ENCODE measurements at regions not wholly inside any gene's neighbourhood (a gene's known extent, or its start where the extent isn't known, plus 50 kb on each side); places are given as distances from the start of the nearest gene placed in this dataset.
A peak's percentile ranks its signal among the peaks of the same experiment; 100 is the strongest.

- intact Hi-C loops (cut with DNase I) = no loop called here
- no peak for ATAC-seq
- H3K4me1 ChIP-seq = peaks cover 14% of the 10 kb centered on the region
- no peaks in the 10 kb centered on the region for H3K27me3 ChIP-seq (ENCODE audit: low read depth)
- no peak overlapping the region for H3K27ac ChIP-seq
- H3K4me3 ChIP-seq = no peak overlapping the region
- H3K36me3 ChIP-seq = no peaks in the 10 kb centered on the region
- H3K9me3 ChIP-seq = no peaks in the 10 kb centered on the region
- TF ChIP-seq CTCF (IDR thresholded peaks at IDR 0.05) = no peak
- DNase-seq = no peak
Measured at GRCh38 chr1:87178441-87178840, 150.2 kb upstream of the LMO4 start.

DNA sequence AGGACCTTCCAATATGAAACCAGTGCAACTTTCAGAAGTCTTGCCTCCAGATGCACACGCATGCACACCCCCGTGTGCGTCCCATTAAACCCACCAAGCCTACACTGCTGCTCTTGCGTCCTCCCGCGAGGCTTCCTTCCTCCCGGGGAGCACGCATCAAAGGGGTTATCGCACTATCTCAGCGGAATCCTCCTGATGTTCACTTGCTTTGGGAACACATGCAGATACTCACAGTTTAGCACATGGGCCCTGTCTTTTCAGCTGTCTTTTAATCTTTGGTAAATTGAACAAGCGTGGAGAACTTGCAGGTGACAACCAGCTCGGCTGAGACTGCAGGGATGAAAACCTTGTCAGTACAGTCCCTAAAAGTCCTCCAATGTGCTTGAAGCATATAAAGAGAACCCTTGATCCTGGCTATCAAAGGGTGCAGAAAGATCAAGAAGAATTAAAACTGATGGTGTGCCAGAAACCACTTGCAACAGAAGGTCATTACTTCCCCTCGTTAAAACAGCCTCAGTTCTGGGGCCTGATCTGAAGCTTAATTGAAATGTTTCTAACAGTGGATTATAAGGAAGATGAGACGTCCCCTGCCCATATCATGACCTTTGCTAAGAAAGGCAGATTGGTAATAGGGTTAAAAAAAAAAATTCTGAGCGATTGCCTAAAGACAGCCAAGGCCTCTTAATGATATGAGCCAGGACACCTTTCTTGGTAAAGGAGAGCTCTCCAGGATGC, 149.4 kb upstream of the LMO4 start:
- intact Hi-C loops (cut with DNase I) = no loop called here
- Histone ChIP-seq H3K4me1 (peaks cover 14% of the 10 kb centered on the region), H3K36me3 (no peaks in the 10 kb centered on the region), H3K4me3 (no peak overlapping the region), H3K27me3 (ENCODE audit: low read depth) (no peaks in the 10 kb centered on the region), H3K9me3 (no peaks in the 10 kb centered on the region), H3K27ac (no peak overlapping the region)
- TF ChIP-seq CTCF (IDR thresholded peaks at IDR 0.05) = no peak
- no peak for DNase-seq
- no peak for ATAC-seq

DNA sequence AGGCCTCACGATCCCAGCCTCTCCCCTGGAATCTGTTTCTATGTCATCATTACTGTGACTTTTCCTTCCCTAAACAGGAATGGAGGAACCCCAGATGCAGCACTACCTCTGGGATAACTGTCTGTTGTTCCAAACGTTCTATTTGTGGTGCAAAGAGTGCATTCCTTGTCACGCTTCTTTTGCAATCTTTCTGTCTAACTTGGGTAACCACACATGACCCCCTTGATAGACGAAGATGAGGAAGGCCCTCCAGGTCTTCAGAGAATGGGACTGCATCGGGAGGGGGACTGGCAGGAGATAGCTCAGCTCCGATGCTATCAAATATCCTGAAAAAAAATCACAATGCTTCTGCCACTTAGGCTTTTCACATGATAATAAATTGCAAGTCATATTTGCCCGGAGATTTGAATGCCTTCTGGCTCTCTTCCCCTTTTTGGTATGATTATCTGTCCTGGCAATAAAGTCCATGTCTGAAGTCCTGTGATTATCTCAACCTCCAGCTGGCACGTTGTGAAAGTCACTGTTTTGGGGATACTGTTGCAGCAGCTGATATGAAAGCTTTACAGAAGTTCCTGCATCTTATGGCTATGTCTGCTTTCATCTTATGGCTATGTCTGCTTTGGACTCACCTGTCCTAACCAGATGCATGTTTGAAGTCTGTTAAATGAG, 148.7 kb upstream of the LMO4 start:
- no peak overlapping the region for H3K27ac ChIP-seq
- no peaks in the 10 kb centered on the region for H3K27me3 ChIP-seq (ENCODE audit: low read depth)
- peaks cover 14% of the 10 kb centered on the region for H3K4me1 ChIP-seq
- ATAC-seq (no peak), DNase-seq (no peak)
- no peak for TF ChIP-seq CTCF (IDR thresholded peaks at IDR 0.05)
- no peaks in the 10 kb centered on the region for H3K36me3 ChIP-seq
- no peak overlapping the region for H3K4me3 ChIP-seq
- H3K9me3 ChIP-seq = no peaks in the 10 kb centered on the region
- intact Hi-C loops (cut with DNase I) = no loop called here

GRCh38 chr1:87180682-87181081, 148.0 kb upstream of the LMO4 start:
- TF ChIP-seq CTCF (IDR thresholded peaks at IDR 0.05) = no peak
- H3K27ac ChIP-seq = no peak overlapping the region
- intact Hi-C loops (cut with DNase I) = no loop called here
- ATAC-seq (peak; percentile 18 to 52), DNase-seq (no peak)
- H3K27me3 ChIP-seq (ENCODE audit: low read depth) = no peaks in the 10 kb centered on the region
- peaks cover 14% of the 10 kb centered on the region for H3K4me1 ChIP-seq
- no peak overlapping the region for H3K4me3 ChIP-seq
- no peaks in the 10 kb centered on the region for H3K36me3 ChIP-seq
- no peaks in the 10 kb centered on the region for H3K9me3 ChIP-seq

DNA sequence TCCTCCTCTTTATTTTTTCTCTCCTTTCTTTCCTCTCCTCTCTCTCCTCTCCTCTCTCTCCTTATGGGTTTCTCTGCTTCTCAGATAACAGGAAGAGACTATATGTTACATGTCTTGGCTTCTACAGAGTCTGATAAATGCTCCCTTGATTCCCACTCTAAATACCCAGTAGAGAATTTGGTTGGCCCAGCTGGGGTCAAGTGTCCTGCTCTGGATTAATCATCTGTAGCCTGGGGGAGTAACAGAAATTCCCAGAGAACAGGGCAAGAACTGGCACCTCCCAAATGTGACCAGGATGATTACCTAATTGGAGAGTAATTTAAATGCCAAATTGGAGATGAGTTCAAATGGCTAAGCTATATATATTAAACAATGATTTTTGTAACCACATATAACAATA, 146.1 kb upstream of the LMO4 start:
- H3K4me3 ChIP-seq = no peak overlapping the region
- no peak for TF ChIP-seq CTCF (IDR thresholded peaks at IDR 0.05)
- H3K4me1 ChIP-seq = peaks cover 14% of the 10 kb centered on the region
- no peak for DNase-seq
- intact Hi-C loops (cut with DNase I) = no loop called here
- H3K36me3 ChIP-seq = no peaks in the 10 kb centered on the region
- no peak overlapping the region for H3K27ac ChIP-seq
- no peak for ATAC-seq
- H3K9me3 ChIP-seq = no peaks in the 10 kb centered on the region
- no peaks in the 10 kb centered on the region for H3K27me3 ChIP-seq (ENCODE audit: low read depth)
